GM18868 (cell line): ENCODE measurements at regions not wholly inside any gene's neighbourhood (a gene's known extent, or its start where the extent isn't known, plus 50 kb on each side); places are given as distances from the start of the nearest gene placed in this dataset.

Source experiments
- ATAC-seq: cut with Tn5 transposase; IDR thresholded peaks from one replicate; pipeline ENCODE4 v1.9.1; 2021; ENCODE audit warnings: mild to moderate bottlenecking, moderate library complexity; ENCODE audit not compliant: unreplicated experiment

DNA sequence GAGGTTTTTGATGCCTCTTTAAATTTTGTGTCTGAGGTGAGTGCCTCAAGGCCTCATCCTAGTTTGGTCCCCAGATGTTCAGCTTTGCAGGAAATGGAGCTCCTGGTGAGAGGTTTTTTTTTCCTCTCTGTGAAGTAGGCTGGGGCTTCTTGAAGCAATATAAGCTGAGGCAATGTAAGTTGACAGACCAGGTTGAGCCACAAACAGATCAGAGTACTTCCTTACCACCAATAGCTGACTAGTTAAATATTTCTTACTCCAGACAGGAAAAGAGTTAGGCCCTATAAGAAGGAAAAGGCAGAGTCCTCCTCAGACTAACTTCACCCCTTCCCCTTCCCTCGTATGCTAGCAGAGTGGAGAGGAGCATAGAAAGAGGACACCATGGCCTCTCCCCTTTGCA is 341.0 kb downstream of the LMO4 start:
- ATAC-seq = no peak

DNA sequence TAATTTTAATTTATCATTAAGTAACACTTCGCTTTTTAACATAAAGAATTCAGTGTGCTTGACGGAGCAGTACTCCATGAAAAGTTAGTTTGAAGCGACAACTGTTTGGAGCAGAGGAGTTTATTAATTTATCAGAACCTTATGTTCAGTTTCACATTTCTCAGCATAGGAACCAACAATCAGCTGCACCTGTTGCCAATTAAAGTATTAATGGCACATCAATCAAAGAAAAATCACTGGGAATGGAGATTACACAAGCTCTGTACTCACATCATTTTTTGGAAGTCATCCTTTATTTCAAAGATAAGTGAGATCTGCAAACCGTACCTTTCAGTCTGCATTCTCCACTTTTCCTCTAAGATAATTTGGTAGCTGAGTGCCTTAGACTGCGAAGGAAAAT is 344.6 kb downstream of the LMO4 start:
- no peak for ATAC-seq

DNA sequence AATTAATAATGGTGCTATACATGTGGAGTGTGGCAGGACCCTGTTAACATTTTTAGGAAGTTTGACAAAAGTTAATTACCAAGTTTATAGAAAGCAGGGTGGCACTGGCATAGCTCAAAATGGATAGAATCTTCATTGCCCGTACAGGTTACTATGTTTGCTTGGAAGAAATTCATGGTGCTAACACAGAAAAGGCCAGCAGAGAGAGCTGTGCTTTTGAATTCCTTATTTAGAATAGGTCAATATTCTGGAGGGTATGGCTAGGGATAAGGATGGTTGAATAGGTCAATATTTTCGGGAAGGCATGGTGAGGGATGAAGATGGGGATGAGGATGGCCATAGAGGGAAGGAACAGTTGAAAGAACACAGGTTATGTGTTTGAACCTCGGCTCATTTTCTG is 345.1 kb downstream of the LMO4 start:
- no peak for ATAC-seq

DNA sequence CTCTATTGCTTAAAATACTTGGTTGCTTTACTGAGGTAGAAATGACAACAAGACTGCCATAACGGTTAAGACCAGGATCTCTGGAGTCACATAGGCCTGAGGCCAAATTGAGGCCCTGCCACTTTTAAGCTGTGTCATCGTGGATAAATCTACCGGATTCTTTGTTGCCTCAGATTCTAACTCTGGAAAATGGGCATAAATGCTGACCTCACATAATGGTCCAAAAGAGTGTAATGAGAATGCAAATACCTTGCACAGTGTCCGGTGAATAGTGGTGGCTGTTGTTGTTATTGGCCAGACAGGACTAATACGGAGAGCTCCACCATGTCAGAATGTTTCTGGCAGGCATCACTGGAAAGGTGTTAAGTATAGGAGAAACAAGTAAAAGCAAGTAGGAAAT is 346.1 kb downstream of the LMO4 start:
- no peak for ATAC-seq

DNA sequence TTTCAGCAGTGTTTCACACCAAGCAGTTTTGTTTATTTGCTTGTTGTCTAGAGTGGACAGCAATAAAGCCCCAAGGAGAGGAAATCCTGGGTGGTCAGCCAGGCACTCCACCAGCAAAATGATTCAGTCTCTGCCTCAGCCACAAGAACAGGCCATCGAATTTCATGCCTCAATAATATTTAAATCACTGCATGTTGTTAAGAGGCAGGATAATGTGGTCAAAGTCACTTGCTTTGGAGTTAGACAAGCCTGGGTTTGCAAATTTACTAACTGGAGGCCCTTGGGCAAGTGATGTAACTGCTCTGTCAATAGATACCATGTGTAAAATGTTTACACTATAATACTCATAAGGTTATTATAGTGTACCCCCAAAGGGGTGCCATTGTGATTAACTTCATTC is 349.6 kb downstream of the LMO4 start:
- ATAC-seq = no peak

DNA sequence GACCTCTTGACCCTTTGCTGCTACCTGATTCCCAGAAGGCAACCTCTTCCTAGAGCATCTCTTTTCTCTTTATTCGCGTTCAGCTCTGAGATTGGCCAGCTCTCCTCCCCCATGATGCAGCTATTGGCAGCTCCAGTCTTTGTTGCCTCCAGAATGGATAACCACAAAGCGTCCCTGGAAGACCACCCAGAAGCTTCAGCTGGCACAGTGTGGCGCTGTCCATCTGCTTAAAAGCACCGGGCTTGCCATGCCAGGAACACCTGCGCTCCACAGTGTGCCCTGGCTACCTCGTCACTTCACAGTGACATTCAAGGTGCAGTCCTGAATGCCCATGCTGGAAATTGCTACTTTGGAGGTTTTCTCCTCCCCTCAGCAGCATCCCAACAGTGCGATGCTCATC is 353.9 kb downstream of the LMO4 start:
- no peak for ATAC-seq

DNA sequence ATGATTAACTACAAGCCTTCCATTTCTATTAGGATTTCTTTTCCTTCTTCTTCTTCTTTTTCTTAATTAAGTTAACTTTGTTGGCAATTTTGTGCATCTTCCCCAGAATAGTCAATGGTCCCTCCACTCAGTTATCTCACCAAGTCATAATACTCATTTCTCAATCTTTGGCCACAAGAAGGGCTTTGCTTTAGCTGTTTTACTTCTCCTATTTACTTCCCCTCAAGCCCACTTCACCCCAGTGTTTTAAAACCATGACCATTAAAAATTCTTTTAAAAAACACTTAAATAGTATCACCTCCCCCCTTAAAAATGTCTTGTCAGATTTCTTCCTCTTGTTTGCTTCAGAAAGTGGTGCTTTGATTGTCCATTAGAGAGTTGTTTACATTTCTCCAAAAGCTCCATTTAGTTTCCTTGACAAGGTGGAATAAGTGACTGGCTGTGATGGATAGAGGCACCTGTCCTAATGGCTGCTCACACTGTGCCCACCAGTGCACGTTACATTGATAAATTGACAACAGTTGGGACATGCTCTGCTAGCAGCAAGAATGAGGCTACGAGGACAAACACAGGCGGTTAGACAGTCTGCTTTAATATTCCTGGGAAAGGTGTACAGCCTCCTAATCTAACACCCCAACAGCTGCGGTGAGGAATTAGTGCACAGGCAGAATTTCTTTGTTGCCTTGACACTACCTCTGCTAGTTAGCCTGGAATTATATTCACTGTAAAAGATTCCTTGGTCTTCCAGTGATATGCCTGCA is 354.7 kb downstream of the LMO4 start:
- ATAC-seq = no peak

DNA sequence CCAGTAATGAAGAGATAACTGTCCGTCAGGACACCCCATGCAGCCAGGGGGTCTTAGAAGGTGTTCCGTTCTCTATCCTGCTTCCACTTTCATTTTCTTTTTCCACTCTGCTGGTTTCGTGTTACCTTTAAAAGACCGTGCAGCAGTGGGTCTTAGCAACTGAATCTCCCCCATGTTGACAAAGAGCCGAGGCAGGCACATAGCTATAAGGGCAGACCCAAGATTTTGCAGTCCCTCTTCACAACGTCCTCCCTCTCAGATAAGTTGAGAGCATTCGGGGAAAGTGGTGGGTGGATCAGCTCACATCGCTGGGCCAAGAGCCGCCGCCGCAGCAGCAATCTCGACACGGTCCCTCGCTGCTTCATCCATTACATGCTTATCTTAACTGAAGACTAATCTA is 355.5 kb downstream of the LMO4 start:
- no peak for ATAC-seq

DNA sequence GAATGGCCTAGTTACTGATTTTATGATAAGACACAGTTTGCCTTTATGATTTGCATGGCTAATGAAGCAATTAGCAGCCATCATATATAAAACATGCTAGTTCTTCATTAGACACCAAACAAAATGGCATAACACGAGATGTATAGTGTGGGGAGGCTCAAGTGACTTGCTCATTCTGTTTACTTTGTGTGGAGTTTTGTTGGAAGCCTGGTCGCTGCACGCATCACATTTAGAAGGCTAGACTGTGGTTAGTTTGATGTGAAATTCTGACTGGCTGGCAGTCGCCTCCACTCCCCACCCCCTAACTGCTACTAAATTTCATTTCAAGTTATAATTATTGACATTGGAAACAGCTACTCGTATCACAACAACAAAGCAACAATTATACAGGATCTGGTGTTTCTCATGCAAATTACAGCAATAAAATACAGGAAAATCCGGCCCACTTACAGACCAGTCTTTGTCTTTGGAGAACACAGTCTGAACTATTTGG is 356.1 kb downstream of the LMO4 start:
- no peak for ATAC-seq

DNA sequence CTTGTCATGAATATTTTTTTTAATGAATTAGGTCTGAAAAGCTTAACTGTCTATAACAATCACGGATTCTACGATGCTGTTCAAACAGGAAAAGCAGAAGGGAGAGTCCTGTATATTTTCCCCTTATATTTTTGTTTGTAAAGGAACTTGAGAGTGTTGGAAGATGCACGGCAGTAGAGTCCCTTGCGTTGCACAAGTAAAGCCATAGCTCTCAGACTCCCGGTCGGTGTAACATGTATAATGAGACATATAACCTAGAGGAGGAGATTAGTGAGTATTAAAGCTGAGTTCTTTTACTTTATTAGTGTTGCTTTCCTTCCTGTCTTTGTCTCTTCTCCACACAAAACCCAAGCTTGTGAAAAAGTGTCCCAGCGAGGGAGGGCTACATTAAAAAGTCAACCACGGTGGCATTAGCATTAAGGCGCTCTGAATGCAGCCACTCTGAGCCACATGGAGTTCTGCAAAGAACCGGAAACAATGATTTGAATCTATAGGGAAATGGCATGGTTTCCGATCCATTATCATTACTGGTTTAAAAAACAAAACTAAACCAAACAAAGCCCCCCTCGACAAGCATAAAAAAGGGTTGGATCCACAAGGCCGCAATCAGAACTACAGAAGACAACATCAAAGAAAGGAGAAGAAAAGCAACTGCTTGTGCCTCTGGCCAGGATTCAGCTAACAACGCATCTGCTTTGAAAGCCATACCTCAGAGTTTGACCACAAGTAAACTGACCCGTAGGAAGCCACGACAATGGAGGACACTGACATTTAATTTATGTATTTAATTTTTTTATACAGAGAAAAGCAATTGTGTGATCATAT is 356.8 kb downstream of the LMO4 start:
- ATAC-seq = no peak

DNA sequence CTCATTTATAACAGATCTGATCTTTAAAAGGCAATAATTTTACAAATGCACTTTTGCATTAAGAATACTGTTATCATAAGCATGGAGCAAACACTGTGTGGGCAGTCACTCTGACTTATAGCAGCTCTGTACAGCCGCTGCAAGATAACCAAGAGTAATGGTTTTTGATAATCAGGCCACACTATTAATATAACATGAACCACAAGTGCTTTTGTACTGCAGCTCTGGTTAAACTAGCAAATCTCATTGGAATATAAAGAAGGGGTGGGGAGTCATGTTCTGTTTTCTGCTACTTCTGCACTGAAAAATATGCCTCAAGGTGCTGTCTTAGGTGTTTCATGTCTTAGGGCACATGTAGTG is 357.4 kb downstream of the LMO4 start:
- no peak for ATAC-seq

DNA sequence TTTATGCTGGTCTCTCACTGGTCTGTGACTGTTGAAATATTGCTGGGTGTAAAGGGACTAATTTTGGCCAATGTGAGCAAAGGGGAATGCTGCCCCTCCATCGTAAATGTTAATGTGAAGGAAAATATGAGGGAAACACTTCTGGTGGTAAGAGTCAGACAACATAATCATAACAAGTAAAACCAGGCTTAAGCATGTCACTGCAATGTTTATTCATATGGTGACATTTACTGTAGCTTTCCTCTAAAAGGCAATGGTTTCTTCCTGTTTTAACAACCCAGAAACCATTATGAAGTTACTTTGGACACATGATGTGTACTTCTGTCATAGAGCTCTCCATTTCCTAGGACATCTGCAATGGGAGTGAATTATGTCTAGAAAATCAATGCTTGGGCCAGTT is 358.0 kb downstream of the LMO4 start:
- no peak for ATAC-seq

DNA sequence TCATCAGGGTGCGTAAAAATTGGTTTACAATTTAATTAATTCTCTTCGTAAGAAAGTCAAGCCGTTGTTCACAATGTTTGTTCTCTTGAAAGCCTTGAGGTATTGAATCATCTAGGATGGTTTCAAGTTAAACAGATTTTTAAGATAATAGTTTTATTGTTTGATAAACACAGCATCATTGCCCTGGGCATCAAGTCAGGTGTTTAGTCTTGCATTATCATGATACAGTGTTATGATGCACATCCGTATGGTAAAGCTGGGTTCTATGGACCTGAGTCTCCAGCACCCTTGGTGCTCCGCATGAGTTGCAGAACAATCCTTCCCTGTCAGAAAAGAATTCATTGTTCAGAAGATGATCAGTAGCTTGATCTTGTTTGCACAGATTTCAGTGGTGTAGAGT is 359.5 kb downstream of the LMO4 start:
- no peak for ATAC-seq

DNA sequence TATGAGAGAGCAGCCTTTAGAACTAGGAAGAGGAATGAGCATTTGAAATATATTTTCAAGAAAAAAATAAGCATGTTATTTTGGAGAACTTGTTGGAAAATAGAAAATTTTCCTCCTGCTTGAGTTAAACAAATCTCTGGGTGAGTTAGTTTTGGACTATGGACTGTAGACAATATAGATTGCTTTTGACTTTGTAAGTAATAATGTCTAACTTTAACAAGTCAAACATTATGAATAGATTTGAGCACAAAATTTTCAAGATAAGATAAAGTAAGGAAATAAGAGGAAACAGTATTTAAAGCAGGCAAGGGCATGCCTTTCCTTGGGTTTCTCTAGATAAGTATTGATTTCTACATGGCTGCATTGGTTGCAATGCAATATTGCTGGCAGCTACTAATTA is 360.8 kb downstream of the LMO4 start:
- ATAC-seq = no peak

DNA sequence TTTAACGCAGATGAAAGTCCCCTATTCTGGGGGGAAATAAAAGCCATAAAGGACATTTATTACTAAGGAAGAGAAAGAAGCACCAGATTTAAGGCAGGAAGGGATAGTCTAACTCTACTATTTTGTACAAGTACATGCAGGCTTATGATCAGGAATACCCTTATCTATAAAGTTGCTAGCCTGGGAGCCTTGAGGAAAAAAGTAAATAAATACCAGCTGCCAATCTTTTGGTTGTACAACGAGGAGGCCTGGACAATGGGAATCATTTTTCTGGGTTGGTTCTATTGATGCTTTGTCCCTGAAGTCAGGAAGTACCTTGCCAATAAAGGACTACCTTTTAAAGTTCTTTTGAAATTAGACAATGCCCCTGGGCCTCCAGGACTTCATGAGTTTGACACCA is 367.8 kb downstream of the LMO4 start:
- ATAC-seq = no peak

DNA sequence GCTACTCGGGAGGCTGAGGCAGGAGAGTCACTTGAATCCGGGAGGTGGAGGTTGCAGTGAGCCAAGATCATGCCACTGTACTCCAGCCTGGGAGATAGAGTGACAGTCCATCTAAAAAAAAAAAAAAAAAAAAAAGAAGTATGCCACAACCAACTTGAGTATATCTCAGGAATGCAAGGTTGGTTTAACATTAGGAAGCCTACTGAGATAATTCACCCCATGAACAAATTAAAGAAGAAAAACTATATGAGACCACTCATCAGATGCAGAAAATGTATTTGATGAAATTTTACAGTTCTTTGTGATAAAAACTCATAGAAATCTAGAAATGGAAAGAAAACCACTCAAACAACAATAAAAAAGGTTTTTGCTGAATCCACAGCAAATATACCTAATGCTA is 373.8 kb downstream of the LMO4 start:
- ATAC-seq = no peak

DNA sequence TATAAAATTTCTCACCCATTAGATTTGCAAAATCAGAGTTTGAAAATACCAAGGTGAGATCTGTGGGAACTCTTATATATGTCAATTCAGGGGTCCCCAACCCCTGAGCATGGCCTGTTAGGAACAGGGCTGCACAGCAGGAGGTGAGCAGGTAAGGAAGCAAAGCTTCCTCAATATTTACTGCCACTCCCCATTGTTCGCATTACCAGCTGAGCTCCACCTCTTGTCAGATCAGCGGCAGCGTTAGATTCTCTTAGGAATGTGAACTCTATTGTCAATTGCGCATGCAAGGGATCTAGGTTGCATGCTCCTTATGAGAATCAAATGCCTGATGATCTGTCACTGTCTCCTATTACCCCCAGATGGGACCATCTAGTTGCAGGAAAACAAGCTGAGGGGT is 376.6 kb downstream of the LMO4 start:
- ATAC-seq = no peak

DNA sequence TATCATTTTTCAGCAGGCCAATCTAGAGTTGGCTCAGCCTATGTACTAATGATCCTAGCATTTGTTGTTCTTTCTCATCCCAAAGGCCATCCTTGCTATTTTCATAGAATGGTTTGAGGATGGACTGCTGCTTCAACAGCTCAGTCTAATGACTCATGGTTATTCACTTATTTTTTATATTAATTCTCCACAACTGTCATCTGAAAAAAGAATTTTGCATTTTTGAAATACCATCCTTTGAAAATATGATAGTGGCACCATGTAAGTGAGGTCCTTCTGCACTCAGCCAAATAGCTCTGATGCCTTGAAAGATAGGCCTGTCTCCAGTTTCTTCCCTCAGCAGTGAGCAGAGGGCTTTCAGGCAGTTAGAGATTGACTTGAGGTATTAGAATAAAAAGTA is 377.5 kb downstream of the LMO4 start:
- no peak for ATAC-seq

DNA sequence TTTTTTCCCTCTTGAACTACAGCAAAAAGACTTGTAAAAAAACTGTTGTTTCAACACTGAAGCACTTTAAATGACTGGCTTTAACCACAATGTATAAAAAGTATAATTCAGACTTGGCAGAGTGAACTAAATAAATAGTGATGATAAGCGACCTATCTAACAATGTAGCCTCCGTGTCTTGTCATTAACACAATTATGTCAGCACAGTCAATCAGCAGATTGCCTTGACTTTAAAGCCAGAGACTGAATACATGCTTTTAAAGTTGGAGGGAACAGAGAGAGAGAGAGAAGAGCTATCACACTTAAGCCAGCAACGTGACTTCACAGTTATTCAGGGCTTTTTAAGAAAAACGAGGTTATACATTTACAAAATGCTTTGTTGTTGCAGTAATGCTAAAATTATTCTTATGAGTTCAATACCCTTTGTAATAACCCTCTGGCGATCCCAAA is 378.1 kb downstream of the LMO4 start:
- no peak for ATAC-seq

DNA sequence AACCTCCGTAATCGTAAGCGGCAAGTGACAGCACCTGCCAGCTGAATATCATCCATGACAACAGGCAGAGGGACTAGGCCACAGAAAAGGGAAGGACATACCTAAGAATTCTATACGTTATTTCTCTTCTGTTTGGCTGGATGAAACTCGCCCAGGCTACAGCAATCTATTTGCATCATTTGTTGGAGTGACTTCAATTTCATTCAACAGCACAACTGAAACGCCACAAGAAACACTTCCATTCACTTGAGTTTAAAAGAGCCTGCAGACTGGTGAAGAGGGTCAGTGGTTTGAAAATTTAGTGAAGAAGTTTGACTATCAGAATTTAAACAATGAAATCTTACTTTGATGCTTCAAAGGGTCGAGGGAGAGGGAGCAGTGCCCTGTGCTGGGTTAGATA is 378.7 kb downstream of the LMO4 start:
- ATAC-seq = no peak

DNA sequence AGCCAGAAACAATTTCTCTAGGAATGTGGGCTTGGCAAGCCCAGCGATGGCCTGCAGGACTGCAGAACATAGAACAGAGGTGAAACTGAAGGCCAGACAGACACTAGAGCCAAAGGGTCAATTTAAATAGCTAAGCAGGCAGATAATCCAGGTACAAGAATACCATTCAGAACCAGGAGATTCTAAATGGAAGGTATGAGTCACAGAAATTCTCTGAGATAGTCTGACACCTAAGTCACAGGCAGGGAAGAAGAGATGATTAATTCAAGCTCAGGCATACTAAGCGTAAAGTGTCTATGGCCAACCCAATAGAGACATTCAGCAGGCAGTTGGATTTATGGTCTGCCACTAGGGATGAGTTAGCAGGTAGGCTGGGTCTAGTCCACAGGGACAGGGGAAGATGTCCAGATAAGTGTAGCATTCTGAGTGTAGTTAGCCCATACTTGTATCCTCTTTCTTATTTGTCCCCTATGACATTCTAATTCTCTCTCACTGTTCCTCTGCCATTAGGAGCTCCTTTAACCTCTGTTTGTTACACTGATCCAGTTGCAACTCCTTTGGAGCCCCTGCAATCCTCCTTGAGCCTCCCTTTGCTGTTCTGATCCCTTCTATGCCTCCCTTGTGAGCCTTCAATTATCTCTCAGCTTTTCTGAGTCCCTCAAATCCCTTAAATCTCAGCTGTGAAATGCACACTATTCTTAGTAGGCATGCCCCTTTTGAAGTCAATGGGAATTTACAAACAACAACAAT is 383.8 kb downstream of the LMO4 start:
- ATAC-seq = no peak

DNA sequence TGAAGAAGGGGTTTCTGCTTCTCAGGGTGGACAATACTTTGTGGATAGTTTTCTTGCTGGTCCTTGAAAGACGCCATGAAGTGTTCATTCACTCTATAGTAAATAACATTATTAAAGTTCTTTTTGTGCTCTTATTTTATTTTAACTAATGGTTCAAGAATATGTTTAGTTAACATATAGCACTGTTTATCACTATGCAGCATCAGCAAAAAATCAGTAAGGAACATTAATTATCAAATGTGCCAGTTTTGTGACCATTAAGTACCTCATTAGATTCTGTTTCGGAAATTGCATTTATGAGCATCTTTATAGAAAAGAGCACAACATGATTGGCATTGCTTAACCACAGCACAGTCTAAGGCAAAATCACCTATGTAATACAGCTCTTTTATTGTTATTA is 385.6 kb downstream of the LMO4 start:
- no peak for ATAC-seq
